Gastrocnemius medialis (tissue), 4 donors: ENCODE measurements at regions not wholly inside any gene's neighbourhood (a gene's known extent, or its start where the extent isn't known, plus 50 kb on each side); places are given as distances from the start of the nearest gene placed in this dataset.

ENCODE experiments used
- CTCF ChIP-seq, 5 experiments: fragments of 450-650 bp in 3 of 5; fragments of 200-600 bp in 2 of 5; sonication (generic) in 2 of 5; IDR thresholded peaks in 4 of 5; conservative IDR thresholded peaks in 1 of 5; 1 replicate in 4 of 5; 2 replicates in 1 of 5; pipeline ENCODE4 v1.5.1; 2016 to 2019; ENCODE audit warnings: antibody characterized with exemption in 5 of 5, mild to moderate bottlenecking in 3 of 5, moderate library complexity in 3 of 5
- POLR2A ChIP-seq, 2 donors: fragments of 450-650 bp; IDR thresholded peaks; one replicate each; pipeline ENCODE4 v1.6.1; 2017; ENCODE audit warnings: antibody characterized with exemption in 2 of 2, mild to moderate bottlenecking in 2 of 2, moderate library complexity in 2 of 2

GRCh38 chr10:83078645-83079044 is 1060.7 kb upstream of the GHITM start:
- TF ChIP-seq CTCF (IDR thresholded peaks at IDR 0.05 in 4 of 5, conservative IDR thresholded peaks at IDR 0.05 in 1 of 5) (no peak), POLR2A (IDR thresholded peaks at IDR 0.05) (no peak)
